ENCODE measurements at regions not wholly inside any gene's neighbourhood (a gene's known extent, or its start where the extent isn't known, plus 50 kb on each side); places are given as distances from the start of the nearest gene placed in this dataset.

- no peak for DNase-seq (ENCODE audit: low spot score)
Observed at GRCh38 chr10:106183041-106183440, 981.5 kb downstream of the SORCS1 start.

GRCh38 chr10:106182542-106182941 is 982.0 kb downstream of the SORCS1 start:
- DNase-seq (ENCODE audit: low spot score), result peak; percentile 35

DNA sequence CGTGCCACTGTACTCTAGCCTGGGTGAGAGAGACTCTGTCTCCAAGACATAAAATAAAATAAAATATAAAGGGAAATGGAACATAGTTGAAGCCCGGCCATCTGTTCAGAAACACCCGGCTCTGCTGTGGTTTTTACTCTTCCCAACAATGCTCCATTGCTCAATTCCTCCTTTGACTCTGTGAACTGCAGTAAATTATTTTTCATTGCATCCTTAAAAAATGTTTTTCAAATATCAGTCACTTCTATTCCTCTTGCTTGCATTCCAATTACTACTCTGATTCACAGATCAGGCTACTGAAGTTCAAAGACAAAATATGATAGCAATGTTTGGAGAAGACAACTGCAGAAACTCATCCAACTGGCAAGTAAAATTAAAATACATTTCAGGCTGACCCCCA is 983.0 kb downstream of the SORCS1 start:
- DNase-seq (ENCODE audit: low spot score), result no peak

GRCh38 chr10:106179430-106179829 is 985.1 kb downstream of the SORCS1 start:
- no peak for DNase-seq (ENCODE audit: low spot score)

DNA sequence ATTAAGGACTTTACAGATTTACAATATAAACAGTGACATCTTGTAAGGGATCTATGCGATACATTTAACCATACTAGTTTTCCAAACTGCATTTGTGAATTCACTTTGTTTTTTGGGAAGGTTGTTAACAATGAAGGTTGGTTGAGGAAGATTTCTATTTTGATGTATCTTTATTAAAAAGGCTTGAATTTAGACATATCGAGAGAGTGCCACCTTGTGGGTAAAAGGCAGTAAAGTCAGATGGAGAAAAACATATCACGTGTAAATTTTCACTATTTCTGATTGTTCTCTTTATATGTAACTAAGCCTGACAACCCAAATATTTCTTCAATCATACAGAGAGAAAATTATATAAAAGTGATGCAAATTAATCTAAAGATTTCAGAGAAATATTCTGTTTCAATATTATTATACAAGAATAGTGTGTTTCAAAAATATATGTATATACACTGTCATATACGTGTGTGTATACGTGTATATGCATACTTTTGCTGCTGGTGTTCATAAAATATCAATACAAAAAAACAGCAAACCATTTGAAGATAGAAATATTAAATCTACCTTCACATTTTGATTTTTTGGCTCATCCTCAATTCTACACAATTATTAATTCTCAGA is 988.6 kb downstream of the SORCS1 start:
- DNase-seq (ENCODE audit: low spot score), result peak; percentile 30

DNA sequence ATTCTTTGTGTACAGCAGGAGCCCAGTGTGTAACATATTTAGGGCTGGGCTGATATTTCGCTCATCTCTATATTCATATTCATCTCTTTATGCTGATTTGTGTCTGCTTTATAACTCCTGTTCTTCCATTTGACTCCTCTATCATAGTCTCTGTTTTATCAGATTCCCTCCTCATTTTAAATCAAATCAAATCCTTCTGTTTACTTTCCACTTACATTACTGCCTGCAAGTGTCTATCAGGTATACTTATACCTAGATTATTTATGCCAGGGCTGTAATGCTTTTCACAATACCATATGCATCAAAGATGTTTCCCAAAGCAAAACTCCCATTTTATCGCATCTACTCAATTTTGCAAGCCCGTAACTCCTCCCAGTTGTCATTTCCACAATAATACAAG is 990.7 kb downstream of the SORCS1 start:
- no peak for DNase-seq (ENCODE audit: low spot score)

GRCh38 chr10:106169241-106169640 is 995.3 kb downstream of the SORCS1 start:
- no peak for DNase-seq (ENCODE audit: low spot score)

DNA sequence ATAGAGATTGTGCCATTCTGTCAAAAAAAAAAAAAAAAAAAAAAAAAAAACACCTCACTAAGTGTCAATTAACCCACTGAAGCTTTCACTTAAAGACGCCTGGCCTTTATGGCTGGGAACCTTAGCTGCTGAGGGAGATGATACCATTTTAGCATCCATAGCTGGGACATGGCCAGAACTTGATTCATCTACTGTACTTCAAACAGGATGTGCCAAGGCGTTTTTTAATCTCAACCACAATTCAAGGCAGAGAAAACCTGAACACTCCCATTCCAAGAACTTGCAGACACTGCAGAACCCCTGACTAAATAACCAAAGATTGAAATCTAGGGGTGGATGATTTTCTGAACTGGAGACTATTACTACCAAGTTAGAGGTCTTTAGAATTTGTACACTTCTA is 996.6 kb downstream of the SORCS1 start:
- no peak for DNase-seq (ENCODE audit: low spot score)

GRCh38 chr10:106158241-106158640 is 1006.3 kb downstream of the SORCS1 start:
- DNase-seq (ENCODE audit: low spot score), result no peak

GRCh38 chr10:106147021-106147420 is 1017.5 kb downstream of the SORCS1 start:
- DNase-seq (ENCODE audit: low spot score), result no peak

DNA sequence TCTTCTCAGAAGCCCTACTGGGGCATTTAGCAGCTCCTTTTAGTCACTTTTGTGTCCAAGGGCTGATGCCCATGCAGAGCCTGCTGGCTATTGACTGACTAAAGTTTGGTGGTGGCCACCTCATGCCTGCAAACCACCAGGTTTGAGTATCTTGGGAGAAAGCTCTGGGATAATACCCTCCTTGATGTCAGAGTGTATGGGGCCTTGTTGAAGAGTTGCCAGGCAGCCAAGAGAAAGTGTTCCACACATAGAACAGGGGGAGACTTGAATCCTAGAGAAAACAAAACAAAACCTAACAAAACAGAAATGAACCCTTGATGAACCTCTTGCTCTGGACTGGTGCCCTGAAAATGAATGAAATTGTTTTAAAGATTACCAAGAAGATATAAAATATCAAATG is 1024.6 kb downstream of the SORCS1 start:
- no peak for DNase-seq (ENCODE audit: low spot score)

DNA sequence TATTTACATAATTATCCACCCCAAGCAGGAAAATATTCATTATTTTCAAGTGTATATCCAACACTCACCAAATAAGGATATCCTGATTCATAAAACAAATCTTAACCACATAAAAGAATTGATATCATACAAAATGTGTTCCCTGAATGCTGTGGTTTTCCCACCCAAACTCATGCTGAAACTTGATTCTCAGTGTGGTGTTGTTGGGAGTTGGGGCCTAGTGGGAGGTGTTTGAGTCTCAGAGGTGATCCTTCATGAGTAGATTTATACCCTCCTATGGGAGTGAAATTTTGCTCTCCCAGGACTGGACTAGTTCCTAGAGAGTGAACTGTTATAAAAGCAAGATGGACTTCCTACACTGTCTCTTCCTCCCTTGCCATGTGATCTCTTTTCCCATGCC is 1028.3 kb downstream of the SORCS1 start:
- DNase-seq (ENCODE audit: low spot score), result no peak

DNA sequence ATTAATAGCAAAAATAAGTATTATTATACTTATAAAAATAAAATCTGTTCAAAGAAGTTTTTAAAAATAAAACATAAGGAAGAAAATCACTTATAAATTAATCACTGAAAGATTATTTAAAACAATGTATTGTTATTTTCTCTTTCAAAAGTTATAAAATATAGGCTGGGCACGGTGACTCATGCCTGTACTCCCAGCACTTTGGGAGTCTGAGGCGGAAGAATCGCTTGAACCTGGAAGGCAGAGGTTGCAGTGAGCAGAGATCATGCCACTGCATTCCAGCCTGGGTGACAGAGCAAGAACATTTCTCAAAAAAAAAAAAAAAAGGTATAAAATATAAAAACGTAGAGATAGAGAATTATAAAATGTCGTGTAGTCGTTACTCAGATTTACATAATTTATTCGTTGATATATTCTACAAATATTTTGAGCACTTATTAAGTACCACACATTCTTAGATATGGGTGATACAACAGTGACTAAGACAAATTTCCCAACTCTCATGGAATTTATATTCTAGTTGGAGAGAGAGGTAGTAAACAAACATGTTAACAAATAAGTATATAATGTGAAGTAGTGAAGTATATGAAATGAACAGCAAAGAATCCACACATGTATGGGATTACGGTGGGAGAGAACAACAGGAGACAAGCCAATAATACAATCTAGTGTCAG is 1030.0 kb downstream of the SORCS1 start:
- DNase-seq (ENCODE audit: low spot score), result no peak

GRCh38 chr10:106133451-106133850 is 1031.1 kb downstream of the SORCS1 start:
- no peak for DNase-seq (ENCODE audit: low spot score)

GRCh38 chr10:106132956-106133355 is 1031.5 kb downstream of the SORCS1 start:
- DNase-seq (ENCODE audit: low spot score), result no peak

DNA sequence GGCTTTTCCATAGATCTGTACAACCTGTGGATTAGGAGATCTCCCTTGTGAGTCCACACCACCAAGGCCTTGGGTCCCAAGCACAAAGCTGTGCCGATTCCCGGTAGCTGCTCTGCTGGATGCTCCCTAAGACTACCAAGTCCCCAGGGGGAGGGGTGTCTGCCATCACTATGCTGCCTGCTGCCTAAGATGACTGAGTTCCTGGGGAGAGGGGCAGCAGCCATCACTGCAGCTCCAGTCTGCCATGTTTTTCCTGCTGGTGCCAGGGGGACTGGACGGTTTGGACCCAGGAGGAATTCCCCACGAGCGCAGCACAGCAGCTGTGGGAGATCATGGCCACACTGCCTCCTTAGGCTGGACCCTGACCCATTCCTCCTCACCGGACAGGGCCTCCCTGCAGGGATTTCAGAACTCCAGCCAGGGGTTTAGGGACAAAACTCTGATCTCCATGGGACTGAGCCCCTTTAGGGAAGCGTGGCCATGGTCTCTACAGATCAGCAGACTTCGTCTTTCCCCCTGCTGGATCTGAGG is 1049.8 kb downstream of the SORCS1 start:
- no peak for DNase-seq (ENCODE audit: low spot score)

DNA sequence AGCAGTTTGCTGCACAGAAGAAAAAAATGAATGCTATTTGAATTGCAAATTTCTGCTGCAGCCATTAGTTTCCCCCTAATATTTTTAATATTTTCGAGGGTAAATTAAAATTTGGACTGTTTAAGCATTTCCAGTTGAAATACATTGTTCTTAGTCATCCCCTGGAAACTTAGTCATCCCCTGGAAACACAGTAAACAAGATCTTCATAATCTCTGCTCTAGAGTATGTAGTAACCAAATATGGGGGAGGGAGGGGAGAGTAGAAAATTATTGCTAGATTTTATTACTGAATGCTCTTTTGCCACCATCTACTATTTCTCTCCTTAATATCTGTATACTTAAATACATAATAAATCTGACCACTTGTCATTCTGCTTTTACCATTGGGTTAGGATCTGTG is 1053.3 kb downstream of the SORCS1 start:
- peak; percentile 25 for DNase-seq (ENCODE audit: low spot score)

- DNase-seq (ENCODE audit: low spot score), result peak; percentile 6
Observed at GRCh38 chr10:106107706-106108105, 1056.8 kb downstream of the SORCS1 start.

DNA sequence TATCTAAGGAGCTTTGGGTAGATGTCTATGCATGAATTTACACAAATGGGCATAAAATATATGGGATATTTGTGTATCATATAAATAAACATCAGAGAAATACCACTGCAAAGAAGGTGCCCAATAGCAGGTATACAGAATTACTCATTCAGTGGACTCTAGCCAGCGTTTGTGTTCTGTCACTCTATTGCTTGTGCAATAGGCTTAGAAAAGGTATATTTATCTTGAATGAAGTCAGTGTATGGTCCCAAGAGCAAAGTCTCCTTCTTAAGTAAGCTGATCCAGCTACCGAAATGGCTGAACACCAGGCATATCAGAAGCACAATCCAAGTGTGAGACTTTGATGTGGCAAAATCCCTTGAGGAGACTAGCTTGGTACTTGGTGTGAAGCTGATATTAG is 1058.4 kb downstream of the SORCS1 start:
- no peak for DNase-seq (ENCODE audit: low spot score)

DNA sequence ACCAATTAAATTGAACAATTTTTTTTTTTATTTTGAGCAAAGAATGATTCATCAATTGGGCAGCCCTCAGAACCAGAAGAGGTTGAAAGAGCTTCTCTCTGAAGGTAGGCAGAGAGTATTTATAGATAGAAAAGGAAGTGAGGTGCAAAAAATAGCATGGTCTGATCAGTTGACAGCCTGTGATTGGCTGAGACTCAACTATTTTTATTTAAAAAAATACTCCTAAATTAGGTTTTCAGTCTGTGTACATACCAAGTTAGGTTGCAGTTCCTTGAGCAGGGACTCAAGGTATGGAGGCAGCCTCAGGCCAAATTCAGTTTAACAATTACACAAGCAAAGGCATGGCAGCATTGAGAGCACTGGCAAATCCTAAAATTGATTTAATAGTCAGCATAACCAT is 1074.7 kb downstream of the SORCS1 start:
- no peak for DNase-seq (ENCODE audit: low spot score)

DNA sequence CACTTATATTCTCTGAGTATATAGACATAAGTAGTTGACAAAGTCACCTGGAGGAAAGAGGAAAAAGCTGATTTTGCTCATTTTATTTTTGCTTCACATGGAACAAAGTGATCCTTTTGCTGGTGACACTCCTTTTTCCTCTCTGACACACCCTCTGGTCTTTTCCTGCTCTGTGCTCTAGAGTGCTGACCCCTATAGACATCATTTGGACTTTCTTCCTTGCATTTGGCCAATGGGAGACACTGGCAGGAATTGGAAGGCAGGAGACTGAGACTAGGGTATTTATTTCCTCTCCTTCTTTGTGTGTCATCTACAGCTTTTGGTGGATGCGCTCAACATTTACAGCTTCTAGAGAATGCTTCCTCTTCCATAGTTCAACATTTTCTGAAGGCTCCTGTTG is 1078.1 kb downstream of the SORCS1 start:
- DNase-seq (ENCODE audit: low spot score), result no peak

DNA sequence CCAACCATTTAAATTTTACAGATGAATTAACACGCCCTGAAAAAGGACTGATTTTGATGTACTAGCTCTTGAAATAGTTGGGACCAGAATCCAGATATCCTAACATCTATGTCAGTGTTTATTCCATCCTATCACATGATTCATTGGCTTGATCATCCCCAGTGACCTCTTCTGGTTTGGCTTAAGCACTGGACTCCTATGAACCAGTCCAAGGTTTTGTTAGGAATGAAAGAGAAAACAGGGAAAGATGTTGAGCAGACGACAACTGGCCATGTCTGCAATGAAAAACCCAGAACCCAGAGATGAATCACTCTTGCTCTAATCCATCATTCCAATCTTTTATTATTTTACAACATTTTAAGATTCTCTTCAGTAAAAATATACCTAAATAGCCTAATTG is 1080.9 kb downstream of the SORCS1 start:
- no peak for DNase-seq (ENCODE audit: low spot score)

DNA sequence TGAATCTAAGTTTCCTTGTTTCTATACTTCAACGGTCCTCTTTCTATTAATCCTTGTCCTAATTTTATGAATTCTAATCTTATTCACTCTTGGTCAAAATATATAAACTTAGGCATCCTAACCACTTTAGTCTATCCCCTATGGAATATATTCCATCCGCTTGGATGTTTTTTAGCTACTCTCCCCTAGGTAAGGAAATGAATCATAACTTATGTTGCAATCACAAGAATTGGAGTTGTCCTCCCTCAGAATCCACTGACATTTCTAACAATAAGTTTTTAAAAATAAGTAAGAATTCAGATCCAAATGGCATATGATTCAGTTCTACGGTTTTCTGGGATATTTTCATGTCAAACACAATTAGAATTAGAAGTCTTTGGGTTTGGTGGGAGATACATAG is 1081.6 kb downstream of the SORCS1 start:
- no peak for DNase-seq (ENCODE audit: low spot score)
